DND-41 (cell line): ENCODE measurements at regions not wholly inside any gene's neighbourhood (a gene's known extent, or its start where the extent isn't known, plus 50 kb on each side); places are given as distances from the start of the nearest gene placed in this dataset.

ENCODE experiments used
- CTCF ChIP-seq: IDR thresholded peaks from 2 replicates; pipeline ENCODE4 v1.5.1; 2012; ENCODE audit warnings: borderline replicate concordance, low read length, moderate library complexity, mild to moderate bottlenecking; ENCODE audit not compliant: poor library complexity, severe bottlenecking; ENCODE audit errors: extremely low read depth
- EZH2 ChIP-seq: IDR thresholded peaks from 3 replicates; pipeline ENCODE4 v1.6.1; 2012; ENCODE audit warnings: borderline replicate concordance, low read depth, mild to moderate bottlenecking, moderate library complexity, low read length, inconsistent platforms; ENCODE audit not compliant: severe bottlenecking

GRCh38 chr5:105283134-105283533, 1720.5 kb upstream of the NUDT12 start:
- TF ChIP-seq CTCF, result no peak
- TF ChIP-seq EZH2, result no peak
